Stimulated activated CD4-positive, alpha-beta T cell treated with anti-CD3 and anti-CD28 coated beads, TNF-alpha, amount 100 ng/mL, for 1 hour (primary cell): ENCODE measurements at regions not wholly inside any gene's neighbourhood (a gene's known extent, or its start where the extent isn't known, plus 50 kb on each side); places are given as distances from the start of the nearest gene placed in this dataset.
A peak's percentile ranks its signal among the peaks of the same experiment; 100 is the strongest.

Source experiments
- DNase-seq, 3 donors: peaks; one replicate each; pipeline ENCODE4 v3.0.0-alpha.2; 2020; ENCODE audit warnings: low read depth in 3 of 3, low spot score in 1 of 3

DNA sequence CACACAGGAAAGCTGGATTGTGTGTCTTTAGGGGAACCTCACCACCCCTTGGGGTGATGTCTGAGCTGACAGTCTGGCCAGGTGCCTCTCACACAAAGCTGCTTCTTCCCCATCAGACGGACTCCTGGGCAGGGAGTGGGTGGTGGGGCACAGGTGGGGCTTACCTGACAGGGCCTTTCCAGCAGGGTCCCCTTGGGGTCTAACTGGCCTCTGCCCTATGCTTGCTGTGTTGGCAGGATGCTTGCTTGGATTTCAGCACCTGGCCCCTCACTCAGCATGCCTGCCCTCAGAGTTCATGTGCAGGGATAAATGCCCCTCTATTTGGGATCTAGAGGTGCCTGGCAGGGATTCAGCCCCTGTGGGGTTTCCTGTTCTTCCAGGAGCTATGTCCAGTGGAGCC, 496.9 kb upstream of the ZMIZ1 start:
- DNase-seq, result no peak

DNA sequence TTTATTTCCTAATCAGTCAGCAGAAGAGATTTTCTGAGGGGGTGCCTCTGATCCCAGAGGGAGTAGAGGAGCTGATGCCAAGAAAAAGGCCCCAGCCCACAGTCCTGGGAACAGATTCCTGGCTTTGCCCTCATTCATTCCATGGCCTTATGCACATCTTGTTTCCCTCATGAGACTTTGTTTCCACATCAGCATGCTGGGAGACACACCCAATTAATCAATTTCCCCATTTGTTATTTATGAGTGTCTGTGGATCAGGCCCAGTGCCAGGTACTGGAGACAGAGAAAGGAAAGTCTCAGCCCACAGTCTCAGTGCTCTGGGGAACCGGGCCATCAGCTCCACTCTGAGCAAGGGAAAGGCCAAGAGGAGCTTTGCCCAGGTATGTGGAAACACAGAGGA, 496.2 kb upstream of the ZMIZ1 start:
- DNase-seq, result no peak

DNA sequence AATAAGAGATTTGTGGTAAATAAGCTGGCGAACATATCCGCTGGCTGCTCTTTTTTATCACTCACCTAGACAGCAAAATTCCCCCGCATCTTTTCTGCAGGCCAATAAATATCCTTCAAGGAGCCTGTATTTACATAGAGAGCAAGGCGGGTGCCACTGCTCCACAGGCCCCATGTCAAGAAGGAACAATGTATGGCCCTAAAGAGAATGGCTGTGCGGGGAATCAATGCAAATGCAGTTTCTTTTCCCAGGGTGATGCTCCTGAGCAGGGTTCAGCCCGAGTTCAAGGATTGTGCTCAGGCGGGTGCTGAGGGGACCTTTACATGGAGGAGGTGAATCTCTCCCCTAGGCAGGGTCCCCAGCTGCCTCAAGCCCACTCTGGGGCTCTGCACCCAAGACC, 494.2 kb upstream of the ZMIZ1 start:
- no peak for DNase-seq

DNA sequence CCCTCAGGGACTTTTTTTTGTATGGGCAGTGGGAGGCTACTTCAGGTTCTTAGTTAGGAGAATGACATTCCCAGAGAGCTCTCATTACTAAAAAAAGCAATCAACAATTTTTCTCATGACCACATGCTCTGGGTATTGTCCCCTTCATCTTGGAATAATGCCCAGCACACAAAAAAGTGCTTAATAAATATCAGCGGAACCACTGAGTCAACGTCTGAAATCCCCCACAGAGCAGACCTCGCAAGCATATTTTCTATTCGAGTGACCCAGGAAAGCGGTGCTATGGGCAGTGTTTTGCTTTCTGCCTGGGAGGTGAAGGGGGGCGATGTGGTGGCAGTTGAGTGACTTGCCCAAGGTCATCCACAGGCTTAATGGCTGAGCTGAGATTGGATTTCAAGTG, 493.4 kb upstream of the ZMIZ1 start:
- no peak for DNase-seq

DNA sequence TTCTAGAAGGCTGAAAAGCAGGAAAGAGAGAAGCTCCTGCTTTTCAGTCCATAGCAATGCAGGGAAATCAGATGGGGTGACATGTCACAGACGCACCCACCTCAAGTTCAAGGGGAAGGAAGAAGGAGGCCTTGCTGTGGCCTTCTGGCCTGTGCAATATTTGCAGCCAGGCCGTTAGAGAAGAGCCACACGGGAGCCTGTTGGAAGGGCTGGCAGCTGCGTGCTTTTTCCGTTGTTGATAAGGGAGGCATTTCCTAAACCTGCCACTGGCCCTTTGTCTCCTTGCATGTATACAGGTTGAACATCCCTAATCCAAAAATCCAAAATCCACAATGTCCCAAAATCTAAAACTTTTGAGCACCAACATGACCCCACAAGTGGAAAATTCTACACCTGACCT, 492.5 kb upstream of the ZMIZ1 start:
- DNase-seq, result no peak

DNA sequence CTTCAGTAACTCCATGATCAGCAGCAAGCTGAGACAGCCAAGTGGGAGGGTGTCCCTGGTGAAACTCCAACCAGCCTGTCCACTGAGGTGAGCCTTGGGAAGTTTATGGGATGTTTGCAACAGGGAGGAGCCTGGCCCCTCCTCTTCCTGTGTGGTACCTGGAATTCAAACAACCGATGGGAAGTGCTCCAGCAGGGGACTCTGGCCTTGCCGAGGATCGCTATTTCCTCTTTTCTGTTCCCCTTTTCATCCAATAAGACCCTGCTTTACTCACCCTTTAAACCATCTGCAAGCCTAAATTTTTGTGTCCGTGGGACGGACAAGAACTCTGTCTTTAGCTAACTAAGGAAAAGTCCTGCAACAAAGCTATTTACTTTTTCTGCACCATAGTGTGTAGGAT, 491.1 kb upstream of the ZMIZ1 start:
- no peak for DNase-seq

DNA sequence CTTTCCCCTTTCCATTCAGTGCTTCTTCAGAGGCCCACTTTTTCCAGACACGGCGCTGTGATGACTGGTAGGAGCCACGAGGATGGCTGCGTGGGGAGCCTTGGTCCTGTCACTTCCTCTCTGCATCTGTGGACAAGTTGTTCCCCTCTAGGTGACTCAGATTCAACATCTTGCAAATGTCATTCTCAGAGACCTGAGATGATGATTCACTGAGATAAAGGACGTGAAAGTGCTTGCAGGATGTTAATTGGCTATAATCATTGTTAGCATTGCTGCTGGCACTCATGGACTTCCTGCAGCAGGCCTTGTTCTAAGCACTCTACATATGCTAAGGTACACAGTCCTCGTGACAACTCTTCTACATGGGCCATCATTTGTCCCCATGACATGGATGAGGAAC, 489.8 kb upstream of the ZMIZ1 start:
- DNase-seq, result peak in 1 of 3 donors; percentile 12

DNA sequence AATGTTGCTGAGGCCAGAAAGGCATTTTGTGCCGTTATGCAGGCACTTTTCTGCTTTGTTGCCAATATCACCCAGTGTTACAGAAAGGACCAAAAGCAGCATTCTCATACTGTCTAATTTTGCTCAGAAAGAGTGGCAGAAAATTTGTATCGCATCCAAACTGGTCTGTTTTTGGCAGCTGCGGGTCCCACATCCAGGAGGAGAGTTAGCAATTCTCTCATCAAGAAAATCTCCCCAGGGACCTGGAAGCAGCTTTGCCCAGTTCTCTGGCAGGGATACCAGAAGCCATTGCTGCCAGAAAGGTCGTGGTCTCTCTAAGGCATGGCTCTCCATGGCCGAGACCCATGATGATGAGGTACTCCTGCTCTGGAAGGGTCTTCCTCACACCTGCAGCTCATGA, 489.2 kb upstream of the ZMIZ1 start:
- no peak for DNase-seq

DNA sequence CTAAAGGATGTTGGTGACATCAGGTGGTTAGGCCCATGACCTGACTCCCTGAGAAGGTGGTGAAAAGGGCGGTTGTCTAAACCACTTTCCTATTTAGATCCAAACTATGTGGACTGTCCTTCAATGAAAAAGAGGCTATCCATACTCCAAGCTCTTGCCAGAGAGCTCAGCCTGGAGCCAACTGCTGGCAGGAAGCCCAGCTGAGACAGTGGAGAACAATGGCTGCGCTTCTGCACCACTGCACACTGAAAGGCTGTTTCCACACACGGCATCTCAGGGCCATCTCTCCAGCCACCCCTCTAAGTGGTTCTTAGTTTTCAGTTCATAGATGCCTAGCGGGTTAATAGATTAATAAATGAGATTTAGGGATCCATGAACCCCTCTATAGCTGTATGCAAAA, 488.8 kb upstream of the ZMIZ1 start:
- no peak for DNase-seq

DNA sequence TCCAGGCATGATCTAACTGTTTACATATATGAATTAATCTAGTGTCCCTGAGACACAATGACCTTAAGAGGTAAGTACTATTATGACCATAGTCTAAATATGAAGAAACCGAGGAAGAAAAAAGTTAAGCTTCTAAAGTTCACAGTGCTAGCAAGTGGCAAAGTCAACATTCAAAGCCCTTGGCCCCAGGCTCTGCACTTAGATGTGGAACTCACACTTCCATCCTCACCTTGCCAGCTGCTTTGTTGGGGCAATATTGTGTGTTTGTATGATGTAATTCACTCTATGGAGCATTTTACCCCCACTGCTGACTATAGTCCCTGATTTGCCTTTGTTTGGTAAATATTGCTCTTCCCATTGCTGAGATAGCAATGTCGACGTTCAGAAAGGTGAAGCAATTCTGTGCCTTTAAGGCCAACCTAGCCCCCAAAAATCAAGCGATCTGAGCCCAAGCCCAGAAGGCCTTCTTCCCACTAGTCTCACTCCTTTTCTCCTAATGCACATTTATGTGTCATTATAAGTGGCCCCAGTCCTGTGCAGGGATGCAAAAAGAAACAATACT, 487.6 kb upstream of the ZMIZ1 start:
- no peak for DNase-seq

DNA sequence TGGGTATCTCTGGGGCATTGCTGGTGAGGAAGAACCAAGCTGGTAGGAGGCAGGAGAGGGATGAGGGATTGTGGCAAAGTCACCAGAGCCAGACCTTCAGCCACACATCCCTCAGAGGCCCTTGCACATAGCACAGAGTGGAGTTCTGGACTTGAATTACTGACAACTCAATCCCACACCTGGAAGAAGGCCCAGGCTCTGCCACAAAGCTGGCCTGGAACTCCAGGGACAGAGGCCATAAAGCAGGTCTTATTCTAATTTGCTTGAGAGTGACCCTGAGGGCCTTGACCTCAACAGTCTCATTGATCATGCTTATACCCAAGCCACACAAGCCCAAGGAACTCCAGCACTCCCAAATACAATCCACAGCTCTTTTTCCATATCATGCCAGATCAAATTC, 486.2 kb upstream of the ZMIZ1 start:
- no peak for DNase-seq

DNA sequence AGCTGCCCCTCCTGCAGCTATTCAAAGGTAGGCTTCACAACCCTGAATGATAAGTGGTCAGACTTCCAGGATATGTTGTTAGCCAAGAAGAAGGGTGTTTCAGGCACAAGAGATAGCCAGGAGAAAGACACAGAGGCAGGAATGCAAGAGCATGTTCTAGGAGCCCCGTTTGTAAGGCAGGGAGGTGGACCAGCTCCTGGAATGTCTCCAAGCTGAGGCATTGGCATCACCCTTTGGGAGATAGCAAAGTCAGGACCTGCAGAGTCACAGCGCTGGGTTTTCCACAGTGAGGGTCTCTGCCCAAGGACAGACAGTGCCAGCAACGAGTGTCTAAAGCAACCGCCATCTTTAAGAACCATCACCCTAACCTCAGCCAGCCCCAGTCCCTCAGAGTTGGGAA, 484.5 kb upstream of the ZMIZ1 start:
- DNase-seq, result no peak

DNA sequence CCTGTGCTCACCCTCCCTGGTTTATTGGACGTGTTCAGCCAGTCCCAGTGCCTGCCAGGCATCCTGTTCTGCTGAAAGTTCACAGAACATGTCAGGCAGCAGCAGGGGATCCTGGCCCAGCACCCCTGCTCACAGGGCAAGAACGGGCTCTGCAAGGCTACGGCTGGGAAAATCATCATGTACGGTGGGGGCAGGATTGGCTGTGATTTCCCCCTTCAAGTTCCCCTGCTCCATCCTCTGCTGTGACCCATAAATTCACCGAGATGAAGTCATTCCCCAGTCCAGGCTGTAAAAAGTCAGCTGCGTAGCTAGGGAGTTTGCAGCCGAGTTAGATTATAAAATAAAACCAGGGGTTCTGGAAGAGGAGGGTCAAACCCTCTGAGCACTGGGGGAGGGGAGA, 484.1 kb upstream of the ZMIZ1 start:
- DNase-seq, result no peak

DNA sequence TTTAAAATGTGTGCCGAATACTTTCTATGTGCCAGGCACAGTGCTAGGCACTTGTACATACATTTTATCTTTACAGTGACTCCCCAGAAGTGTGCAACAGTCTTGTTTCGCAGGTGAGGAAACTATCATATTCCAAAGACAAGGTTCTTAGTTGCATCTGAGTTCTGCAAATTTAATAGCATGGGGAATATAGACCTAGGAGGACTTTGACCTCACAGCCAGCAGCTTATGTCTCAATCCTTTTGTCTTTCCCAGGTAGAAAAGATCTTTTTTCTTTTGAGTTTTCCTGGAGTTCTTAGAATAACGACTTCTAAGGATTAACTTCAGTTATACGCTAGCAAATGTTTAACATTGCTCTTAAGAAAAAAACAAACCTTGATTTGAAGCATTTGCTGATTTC, 482.8 kb upstream of the ZMIZ1 start:
- no peak for DNase-seq

DNA sequence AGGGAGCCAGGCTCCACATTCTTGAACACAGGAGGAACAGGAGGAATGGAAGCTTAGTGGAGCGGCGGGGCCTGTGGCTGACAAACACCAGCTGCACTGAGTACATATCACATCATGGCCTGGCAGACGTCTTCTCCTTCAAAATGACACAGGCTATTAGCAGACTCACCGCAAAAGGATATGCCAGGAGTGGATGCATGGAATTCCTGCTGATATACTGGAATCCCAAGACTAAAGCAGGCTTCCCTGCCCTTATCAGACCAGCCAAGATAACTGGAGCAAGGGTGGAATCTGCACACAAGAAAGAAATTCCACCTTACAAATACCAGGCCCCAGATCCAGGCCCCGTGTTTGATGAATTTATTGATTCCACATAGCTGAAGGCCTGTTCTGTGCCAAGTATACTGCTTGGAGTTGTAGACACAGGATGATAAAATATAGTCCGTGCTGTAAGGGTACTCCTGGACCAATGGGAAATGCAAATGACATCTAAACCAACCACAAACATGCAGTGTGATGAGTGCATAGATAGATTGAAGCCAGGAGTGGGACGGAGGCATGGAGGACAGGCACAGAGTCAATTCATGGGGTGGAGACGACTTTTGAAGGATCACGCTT, 480.5 kb upstream of the ZMIZ1 start:
- DNase-seq, result no peak

DNA sequence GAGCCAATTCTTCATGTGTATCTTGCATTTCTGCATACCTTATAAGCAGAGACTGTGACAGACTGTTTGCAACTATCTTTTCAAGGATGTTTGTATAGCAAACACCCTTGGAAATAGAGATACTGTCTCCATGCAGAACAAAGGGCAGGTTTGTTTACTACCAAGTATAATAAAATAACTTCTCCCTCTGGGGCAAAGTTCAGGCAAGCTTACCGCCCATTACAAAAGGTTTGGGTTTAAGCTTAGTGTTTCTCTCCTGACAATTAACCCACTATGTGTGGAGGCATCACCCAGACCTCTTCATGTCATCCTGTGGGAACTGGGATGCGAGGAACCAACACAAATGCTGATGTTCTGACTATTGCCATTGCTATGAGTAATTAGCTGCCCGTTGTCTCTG, 479.1 kb upstream of the ZMIZ1 start:
- no peak for DNase-seq

DNA sequence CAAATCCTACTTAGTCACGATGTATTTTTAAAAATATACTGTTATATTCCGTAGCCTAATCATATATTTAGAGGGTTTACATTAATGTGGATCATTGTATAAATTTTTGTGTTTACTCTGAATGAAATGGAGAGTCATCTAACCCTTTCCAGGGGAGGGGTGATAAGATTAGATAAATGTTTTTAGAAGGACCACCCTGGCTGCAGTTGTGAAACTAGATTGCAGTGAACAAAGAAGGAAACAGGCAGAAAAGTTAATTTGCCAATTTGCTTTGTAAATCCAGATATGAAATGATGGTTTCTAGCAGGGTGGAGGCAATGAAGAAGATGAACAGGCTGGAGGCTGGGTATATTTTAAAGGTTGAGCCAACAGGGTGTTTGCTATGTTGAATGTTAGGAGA, 477.7 kb upstream of the ZMIZ1 start:
- no peak for DNase-seq

DNA sequence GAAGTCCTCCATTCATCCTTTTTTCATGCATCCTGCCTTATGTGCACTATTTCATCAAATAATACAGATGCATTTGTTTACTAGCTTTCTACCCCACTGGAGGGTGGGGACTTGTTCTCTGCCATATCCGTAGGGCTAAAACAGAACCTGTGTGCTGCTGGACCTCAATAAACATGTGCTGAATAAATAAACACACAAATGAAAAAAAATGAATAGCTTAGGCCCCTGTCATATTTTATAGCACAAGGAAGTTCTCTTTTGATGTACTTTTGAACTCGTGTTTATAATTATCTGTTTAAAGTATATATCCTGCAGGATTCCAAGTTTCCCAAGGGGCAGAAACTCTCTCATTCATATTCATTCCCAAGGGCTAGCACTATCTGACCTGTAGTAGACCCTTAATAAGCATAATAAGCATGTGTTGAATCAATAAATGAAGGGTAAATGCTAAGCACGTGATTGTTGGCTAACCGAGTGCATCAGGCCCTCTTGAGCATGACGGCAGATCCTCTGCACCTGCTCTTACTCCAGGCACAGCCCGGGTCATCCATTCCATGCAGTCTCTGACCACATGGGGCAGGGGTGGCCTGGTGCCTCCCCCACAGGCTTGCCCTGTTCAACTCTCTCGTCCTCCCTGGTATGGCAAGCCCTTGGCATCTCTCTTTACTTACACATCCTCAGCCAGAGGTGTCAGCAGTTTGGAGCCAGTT, 474.1 kb upstream of the ZMIZ1 start:
- no peak for DNase-seq

DNA sequence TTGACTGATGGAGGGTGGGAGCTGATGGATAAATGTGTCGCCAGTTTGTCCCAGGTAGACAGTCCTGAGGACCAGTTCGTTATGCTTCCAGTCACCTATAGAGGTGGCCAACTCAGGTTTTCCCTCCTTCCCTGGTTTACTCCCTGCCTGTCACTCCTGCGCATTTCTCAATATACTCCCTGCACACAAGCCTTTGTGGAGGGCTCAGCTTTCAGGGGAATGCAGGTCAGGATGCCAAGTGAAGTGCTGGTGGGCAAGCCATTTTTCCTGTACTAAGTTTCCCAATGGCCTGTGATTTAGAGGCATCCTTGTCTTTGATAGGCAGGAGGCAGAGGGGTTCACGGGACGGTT, 473.5 kb upstream of the ZMIZ1 start:
- no peak for DNase-seq

DNA sequence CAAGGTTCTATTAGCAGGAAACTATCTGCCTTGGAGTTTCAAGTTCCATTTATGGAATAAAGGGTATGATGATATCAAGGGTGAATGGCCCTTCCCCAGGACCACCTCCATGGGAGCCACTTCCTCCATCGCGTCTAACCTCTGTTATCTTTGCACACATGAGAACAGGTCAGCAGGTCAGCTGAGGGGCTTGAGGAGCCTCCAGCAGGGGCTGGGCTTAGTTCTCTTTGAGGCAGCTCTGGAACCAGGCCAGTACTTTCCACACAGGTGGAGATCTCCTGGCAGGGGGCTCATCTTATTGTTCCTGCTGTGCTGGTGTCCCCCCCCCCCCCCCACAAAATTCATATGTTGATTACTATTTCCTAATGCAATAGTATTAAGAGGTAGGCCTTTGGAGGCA, 472.2 kb upstream of the ZMIZ1 start:
- DNase-seq, result no peak

DNA sequence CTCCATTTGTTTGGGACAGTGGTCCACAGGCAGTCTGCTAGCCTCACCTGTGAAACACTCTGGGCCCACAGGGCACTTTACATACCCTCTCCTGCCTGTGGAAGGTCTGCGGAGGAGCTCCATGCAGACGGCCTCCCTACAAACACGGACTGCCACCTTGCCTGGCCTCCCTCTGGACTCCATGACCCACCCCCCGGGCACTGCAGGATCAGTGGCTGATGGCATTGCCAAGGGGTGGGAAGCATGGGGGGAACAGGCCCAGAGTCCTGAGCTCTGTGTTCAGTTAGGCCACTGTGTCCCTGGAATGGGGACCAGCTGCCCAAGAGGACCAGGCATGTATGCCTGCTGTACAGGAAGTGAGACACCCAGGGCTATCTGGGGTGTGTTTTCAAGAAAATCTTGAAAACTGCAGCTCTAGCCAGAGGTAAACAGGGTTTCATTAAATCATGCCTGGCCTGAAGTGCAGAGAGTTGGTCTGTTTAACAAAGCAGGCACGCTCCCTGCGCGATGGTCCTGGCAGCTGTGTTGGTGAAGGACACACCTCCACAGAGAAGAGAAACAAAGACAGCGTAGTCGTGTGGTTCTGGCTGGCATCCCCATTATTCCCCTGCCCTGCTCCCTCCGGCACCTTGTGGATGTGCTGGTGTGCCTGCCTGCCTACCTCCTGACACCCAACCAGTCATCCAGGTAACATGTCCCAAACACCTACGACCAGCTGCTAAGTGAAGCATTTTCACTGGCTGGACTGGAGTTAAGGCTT, 470.8 kb upstream of the ZMIZ1 start:
- no peak for DNase-seq

DNA sequence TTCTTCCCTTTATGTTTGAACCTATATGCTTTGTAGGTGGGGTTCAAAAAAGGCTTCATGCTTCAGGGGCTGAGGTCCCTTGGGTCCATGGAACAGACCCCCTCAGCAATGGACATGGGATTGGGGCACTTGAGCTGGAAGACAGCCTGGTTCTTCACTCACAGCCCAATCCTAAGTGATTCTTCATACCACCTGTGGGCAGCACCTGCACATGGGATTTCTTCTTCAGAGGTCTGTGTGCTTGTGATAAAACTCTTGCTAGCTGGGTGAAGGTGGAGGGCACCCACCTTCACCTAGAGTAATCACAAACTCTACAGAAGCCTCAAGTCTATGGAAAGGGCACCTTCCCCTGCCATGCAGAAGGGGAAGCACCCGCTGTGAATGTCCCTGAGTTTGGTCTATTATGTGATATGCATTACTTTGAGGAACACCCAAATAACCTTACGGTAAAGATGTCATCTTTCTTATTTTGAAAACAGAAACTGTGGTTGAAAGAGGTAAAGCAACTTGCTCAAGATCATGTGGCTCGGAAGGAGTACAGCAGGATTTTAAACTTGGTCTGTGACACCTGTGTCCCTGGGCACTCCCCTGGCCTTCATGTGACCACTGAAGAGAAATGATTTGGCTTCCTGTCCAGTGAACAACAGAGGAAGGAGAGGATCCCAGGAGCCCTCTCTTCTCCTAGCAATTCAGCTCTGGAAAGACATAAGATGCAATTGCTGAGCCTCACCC, 469.5 kb upstream of the ZMIZ1 start:
- no peak for DNase-seq
